ENCODE measurements at regions not wholly inside any gene's neighbourhood (a gene's known extent, or its start where the extent isn't known, plus 50 kb on each side); places are given as distances from the start of the nearest gene placed in this dataset.
"Not testable (repeated sequence)": the region's sequence is repeated elsewhere in the genome, so short reads cannot be mapped to it uniquely, and the experiment has no call there.

DNA sequence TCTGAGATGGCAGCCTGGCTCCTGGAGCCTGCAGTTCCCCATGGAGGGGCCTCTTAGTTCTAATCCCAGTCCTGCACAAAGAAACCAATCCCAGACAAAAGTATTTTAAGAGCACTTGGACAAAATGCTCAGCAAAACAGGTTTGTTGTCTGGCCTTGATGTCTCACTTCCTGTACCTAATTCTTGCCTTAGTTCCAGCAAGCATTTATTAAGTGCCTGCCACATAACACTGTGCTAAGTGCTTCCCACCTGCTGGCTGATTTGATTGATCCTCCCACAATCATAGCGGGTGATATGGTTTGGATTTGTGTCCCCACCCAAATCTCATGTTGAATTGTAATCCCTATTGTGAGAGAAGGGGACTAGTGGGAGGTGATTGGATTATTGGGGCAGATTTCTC is 65.7 kb upstream of the HABP2 start:
- H3K36me3 ChIP-seq (replicated peaks in 1 of 2; ENCODE audit: control insufficient read depth in 1 of 2, insufficient read depth in 2 of 2, low read length in 1 of 2) = no peaks in the 10 kb centered on the region
- no peak overlapping the region for H3K27ac ChIP-seq (ENCODE audit: low read depth in 2 of 2, low read length in 1 of 2)
- H3K4me2 ChIP-seq = no peak overlapping the region
- 75% methylated on average over 1 of the region's 1 CpG for WGBS (ENCODE audit: low lambda C conversion rate)
- no peaks in the 10 kb centered on the region for H3K9me2 ChIP-seq
- no peak for TF ChIP-seq NFIC (IDR thresholded peaks at IDR 0.05; ENCODE audit: borderline replicate concordance)
- TF ChIP-seq, protein P1, sequence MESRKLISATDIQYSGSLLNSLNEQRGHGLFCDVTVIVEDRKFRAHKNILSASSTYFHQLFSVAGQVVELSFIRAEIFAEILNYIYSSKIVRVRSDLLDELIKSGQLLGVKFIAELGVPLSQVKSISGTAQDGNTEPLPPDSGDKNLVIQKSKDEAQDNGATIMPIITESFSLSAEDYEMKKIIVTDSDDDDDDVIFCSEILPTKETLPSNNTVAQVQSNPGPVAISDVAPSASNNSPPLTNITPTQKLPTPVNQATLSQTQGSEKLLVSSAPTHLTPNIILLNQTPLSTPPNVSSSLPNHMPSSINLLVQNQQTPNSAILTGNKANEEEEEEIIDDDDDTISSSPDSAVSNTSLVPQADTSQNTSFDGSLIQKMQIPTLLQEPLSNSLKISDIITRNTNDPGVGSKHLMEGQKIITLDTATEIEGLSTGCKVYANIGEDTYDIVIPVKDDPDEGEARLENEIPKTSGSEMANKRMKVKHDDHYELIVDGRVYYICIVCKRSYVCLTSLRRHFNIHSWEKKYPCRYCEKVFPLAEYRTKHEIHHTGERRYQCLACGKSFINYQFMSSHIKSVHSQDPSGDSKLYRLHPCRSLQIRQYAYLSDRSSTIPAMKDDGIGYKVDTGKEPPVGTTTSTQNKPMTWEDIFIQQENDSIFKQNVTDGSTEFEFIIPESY (IDR thresholded peaks at IDR 0.05; ENCODE audit: borderline replicate concordance, low read depth) = no peak
- no peak overlapping the region for H2AFZ ChIP-seq (ENCODE audit: low read depth)
- H3K9me3 ChIP-seq = no peaks in the 10 kb centered on the region
- no peaks in the 10 kb centered on the region for H3K27me3 ChIP-seq (ENCODE audit: insufficient read depth)
- H3F3A ChIP-seq (replicated peaks; ENCODE audit: insufficient read depth) = peaks cover 8% of the 10 kb centered on the region
- POLR2A ChIA-PET = no interaction called here
- CTCF ChIA-PET = interaction anchor here (0.7 kb wide), 1 partner anchor 77 kb away, joined by 3 read pairs; no protein-coding TSS in a partner anchor
- no peak for DNase-seq
- no peaks in the 10 kb centered on the region for H3K79me2 ChIP-seq (ENCODE audit: insufficient read depth)
- H4K20me1 ChIP-seq (ENCODE audit: insufficient read depth) = no peaks in the 10 kb centered on the region
- peaks cover 0 to 11% of the 10 kb centered on the region in 2 experiments; a peak in 1 of 4 replicates for H3K4me1 ChIP-seq (ENCODE audit: control insufficient read depth in 1 of 2, insufficient read depth in 2 of 2, low read depth in 1 of 2, low read length in 1 of 2)
- no peak overlapping the region for H3K4me3 ChIP-seq (ENCODE audit: low read depth in 2 of 2, low read length in 1 of 2)
- H3K9ac ChIP-seq = no peak overlapping the region

DNA sequence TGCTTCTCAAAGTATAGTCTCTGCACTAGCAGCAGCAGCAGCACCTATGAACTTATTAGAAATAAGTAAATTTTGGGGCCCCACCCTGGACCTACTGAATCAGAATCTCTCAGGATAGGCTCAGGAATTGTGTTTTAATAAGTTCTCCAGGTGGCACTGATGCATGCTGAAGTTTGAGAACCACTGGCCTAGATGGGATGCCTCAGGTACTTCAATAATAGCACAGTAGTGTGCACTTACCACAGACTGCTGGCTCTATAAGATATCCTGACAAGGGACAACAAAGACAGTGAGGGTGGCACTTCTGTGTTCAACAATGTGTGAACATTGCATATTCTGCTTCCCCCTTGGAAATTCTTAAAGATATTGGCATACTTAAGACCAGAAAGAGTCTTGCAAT is 64.7 kb upstream of the HABP2 start:
- ChIA-PET POLR2A (no interaction called here), CTCF (no interaction called here)
- no peak overlapping the region for H3K4me3 ChIP-seq (ENCODE audit: low read depth in 2 of 2, low read length in 1 of 2)

DNA sequence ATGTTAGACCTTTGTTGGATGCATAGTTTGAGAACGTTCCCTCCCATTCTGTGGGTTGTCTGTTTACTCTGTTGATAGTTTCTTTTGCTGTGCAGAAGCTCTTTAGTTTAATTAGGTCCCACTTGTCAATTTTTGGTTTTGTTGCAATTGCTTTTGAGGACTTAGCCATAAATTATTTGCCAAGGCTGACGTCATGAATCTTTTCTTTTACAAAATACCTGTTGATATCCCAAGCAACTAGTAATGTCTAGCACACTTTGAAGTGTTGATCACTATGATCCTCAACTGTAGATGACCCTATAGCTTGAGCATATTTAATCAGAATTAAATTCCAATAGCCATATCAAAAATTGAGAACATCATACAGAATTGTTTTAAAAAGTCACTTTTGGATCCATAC is 63.3 kb upstream of the HABP2 start:
- DNase-seq = not testable (repeated sequence)

More for the DNA sequence above, 64.7 kb upstream of the HABP2 start:
- H2AFZ ChIP-seq (ENCODE audit: low read depth) = no peak overlapping the region
- no peaks in the 10 kb centered on the region for H3K9me3 ChIP-seq
- H3K4me1 ChIP-seq (ENCODE audit: control insufficient read depth in 1 of 2, insufficient read depth in 2 of 2, low read depth in 1 of 2, low read length in 1 of 2) = peaks cover 0 to 11% of the 10 kb centered on the region in 2 experiments; a peak in 1 of 4 replicates
- TF ChIP-seq, protein P2, sequence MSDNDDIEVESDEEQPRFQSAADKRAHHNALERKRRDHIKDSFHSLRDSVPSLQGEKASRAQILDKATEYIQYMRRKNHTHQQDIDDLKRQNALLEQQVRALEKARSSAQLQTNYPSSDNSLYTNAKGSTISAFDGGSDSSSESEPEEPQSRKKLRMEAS (IDR thresholded peaks at IDR 0.05; ENCODE audit: low read depth) = no peak
- TF ChIP-seq CHD2 (IDR thresholded peaks at IDR 0.05; ENCODE audit: low read length, partially characterized antibody) (no peak), NRF1 (IDR thresholded peaks at IDR 0.05; ENCODE audit: low read depth, low read length) (no peak), ELF1 (IDR thresholded peaks at IDR 0.05) (no peak), RCOR1 (IDR thresholded peaks at IDR 0.05; ENCODE audit: low read length) (no peak), EZH2phosphoT487 (IDR thresholded peaks at IDR 0.05; ENCODE audit: borderline replicate concordance, low read depth) (no peak), MEF2A (IDR thresholded peaks at IDR 0.05; ENCODE audit: borderline replicate concordance, low read depth) (no peak), RAD21 (IDR thresholded peaks at IDR 0.05; ENCODE audit: low read length) (no peak)
- no peaks in the 10 kb centered on the region for H3K36me3 ChIP-seq (replicated peaks in 1 of 2; ENCODE audit: control insufficient read depth in 1 of 2, insufficient read depth in 2 of 2, low read length in 1 of 2)
- no peak overlapping the region for H3K9ac ChIP-seq
- H3K27me3 ChIP-seq (ENCODE audit: insufficient read depth) = no peaks in the 10 kb centered on the region
- DNase-seq = no peak
- no peaks in the 10 kb centered on the region for H4K20me1 ChIP-seq (ENCODE audit: insufficient read depth)
- no peaks in the 10 kb centered on the region for H3K79me2 ChIP-seq (ENCODE audit: insufficient read depth)
- peaks cover 8% of the 10 kb centered on the region for H3F3A ChIP-seq (replicated peaks; ENCODE audit: insufficient read depth)
- H3K9me2 ChIP-seq = no peaks in the 10 kb centered on the region
- no peak overlapping the region for H3K4me2 ChIP-seq
- H3K27ac ChIP-seq (ENCODE audit: low read depth in 2 of 2, low read length in 1 of 2) = no peak overlapping the region

More for the DNA sequence above, 63.3 kb upstream of the HABP2 start:
- H4K20me1 ChIP-seq (ENCODE audit: insufficient read depth); H2AFZ ChIP-seq (ENCODE audit: low read depth); H3K4me3 ChIP-seq (ENCODE audit: low read depth in 2 of 2, low read length in 1 of 2); H3K27ac ChIP-seq (ENCODE audit: low read depth in 2 of 2, low read length in 1 of 2); H3K79me2 ChIP-seq (ENCODE audit: insufficient read depth); H3K4me2 ChIP-seq; H3K27me3 ChIP-seq (ENCODE audit: insufficient read depth); H3K9me3 ChIP-seq; H3K9me2 ChIP-seq; H3K9ac ChIP-seq; POLR2A ChIA-PET; H3F3A ChIP-seq (replicated peaks; ENCODE audit: insufficient read depth); H3K36me3 ChIP-seq (replicated peaks in 1 of 2; ENCODE audit: control insufficient read depth in 1 of 2, insufficient read depth in 2 of 2, low read length in 1 of 2): not testable (repeated sequence)
- WGBS (ENCODE audit: low lambda C conversion rate) = 25% methylated on average over 2 of the region's 2 CpGs
- CTCF ChIA-PET = interaction anchor here (1.1 kb wide), 1 partner anchor 31 kb away, joined by 4 read pairs; no protein-coding TSS in a partner anchor
- peaks cover 0 to 11% of the 10 kb centered on the region in 2 experiments; a peak in 1 of 4 replicates for H3K4me1 ChIP-seq (ENCODE audit: control insufficient read depth in 1 of 2, insufficient read depth in 2 of 2, low read depth in 1 of 2, low read length in 1 of 2)
